Omental fat pad (tissue), 3 donors: ENCODE measurements at regions not wholly inside any gene's neighbourhood (a gene's known extent, or its start where the extent isn't known, plus 50 kb on each side); places are given as distances from the start of the nearest gene placed in this dataset.

Experiments used
- ATAC-seq: fragments of 150-250 bp; one replicate; pipeline ENCODE4 v1.9.1; 2016; ENCODE audit warnings: mild to moderate bottlenecking, moderate library complexity; ENCODE audit not compliant: low FRiP score
- DNase-seq: peaks from one replicate; pipeline ENCODE4 v3.0.0-alpha.2; 2019; ENCODE audit warnings: low spot score
- TF ChIP-seq, protein P1 (sequence below), 3 donors: fragments of 450-650 bp; IDR thresholded peaks; one replicate each; pipeline ENCODE4 v1.5.1; 2016 to 2017; ENCODE audit warnings: antibody characterized with exemption in 3 of 3, mild to moderate bottlenecking in 3 of 3, moderate library complexity in 2 of 3

GRCh38 chr2:57617318-57617717 lies 429.3 kb upstream of the VRK2 start:
- TF ChIP-seq, protein P1, sequence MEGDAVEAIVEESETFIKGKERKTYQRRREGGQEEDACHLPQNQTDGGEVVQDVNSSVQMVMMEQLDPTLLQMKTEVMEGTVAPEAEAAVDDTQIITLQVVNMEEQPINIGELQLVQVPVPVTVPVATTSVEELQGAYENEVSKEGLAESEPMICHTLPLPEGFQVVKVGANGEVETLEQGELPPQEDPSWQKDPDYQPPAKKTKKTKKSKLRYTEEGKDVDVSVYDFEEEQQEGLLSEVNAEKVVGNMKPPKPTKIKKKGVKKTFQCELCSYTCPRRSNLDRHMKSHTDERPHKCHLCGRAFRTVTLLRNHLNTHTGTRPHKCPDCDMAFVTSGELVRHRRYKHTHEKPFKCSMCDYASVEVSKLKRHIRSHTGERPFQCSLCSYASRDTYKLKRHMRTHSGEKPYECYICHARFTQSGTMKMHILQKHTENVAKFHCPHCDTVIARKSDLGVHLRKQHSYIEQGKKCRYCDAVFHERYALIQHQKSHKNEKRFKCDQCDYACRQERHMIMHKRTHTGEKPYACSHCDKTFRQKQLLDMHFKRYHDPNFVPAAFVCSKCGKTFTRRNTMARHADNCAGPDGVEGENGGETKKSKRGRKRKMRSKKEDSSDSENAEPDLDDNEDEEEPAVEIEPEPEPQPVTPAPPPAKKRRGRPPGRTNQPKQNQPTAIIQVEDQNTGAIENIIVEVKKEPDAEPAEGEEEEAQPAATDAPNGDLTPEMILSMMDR (IDR thresholded peaks at IDR 0.05) = no peak
- DNase-seq (no peak), ATAC-seq (no peak)

DNA sequence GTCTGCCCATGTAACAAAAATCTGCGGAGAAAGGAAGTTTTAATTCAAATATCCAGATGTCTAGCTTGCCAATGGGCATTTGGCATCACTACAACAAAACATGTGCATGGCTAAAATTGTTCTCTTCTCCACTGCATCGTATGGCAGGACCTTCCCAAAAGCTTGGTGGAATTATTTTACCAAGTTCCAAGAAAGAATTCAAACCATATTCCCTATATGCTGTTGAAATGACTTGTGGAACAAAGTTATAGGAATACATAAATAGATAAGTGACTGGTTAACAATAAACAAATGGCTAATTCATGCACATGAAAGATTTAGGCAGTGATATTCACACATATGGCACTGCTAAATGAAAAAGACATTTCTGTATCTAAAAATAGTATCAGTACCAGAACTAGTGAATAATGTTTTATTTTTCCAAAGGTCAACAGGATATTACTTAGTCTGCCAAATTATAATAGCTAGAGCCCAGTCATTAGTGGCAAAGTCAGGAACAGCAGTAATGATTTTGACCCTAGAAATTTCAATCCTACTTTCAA lies 425.4 kb upstream of the VRK2 start:
- TF ChIP-seq, protein P1 (IDR thresholded peaks at IDR 0.05) = no peak
- DNase-seq = no peak
- ATAC-seq = no peak

DNA sequence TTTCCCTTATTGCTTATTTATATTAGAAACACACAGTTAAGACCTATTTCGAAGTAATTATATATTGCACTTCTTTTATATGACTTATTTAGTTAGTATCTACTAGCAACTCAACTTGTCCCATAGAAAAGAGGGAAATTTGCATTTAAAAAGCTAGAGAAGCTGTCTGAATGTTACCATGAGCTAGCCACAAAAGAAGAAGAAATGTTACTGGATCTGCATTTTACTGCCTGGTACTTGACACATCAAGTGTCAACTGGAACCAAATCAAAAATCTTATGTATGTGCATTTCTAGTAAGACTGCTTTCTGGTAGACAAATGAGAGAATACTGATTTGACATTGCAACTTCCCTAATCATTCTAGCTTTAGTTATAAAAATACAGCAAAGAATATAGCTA lies 424.6 kb upstream of the VRK2 start:
- no peak for ATAC-seq
- no peak for DNase-seq
- TF ChIP-seq, protein P1 (IDR thresholded peaks at IDR 0.05) = no peak

DNA sequence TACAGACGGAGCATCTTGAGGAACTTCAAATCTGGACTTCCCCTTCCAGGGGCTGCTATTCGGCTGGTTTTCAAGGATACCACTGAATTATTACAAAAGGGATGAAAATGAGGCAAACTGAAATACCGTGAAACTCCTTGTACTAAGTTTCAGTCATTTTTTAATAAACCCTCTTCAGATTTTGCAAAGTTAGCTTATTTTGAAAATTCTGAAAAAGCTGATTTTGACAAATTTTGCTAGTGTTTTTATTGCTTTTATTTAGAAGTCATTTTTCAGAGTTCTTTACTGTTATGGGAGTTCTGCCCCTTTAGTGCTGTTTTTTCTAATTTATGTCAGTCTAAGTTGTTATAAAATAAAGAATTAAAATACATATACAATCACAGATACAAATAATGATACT lies 390.4 kb upstream of the VRK2 start:
- TF ChIP-seq, protein P1 (IDR thresholded peaks at IDR 0.05) = no peak
- no peak for ATAC-seq
- DNase-seq = no peak

DNA sequence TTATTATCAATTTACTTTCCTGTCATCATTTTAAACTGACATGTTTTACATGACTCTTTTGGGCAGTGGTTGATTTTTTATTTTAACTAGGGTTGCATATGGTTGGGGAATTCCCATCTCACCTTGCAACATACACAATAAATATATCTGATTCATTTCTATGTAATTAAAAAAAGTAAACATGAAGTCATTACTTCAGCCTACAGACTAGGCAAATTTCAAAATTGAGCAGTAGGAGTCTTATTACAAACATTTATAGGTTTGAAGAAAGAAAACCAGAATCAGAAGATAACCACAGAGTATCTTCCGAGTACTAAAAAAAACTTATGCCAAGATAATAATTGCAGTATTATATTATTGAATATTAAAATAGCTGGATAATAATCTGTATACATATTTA lies 377.0 kb upstream of the VRK2 start:
- DNase-seq = no peak
- TF ChIP-seq, protein P1 (IDR thresholded peaks at IDR 0.05) = no peak
- no peak for ATAC-seq

DNA sequence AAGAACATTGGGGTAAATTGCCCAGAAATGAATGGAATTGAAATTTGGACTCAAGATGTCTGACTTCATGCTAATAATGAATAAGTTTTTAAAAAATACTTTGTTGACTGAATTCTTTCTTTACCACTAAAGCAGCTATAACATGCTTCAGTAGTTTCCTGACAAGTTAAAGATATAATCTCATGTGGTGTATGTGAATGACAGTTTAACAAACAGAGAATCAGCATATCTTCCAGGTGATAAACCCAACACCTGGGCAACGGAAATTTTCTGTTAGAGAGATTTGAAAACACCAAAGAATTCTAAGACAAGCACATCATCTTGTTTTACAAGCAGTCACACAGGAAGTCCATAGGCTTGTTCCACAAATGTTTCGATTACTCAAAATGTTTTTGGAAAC lies 372.6 kb upstream of the VRK2 start:
- TF ChIP-seq, protein P1 (IDR thresholded peaks at IDR 0.05) = no peak
- no peak for ATAC-seq
- DNase-seq = no peak

DNA sequence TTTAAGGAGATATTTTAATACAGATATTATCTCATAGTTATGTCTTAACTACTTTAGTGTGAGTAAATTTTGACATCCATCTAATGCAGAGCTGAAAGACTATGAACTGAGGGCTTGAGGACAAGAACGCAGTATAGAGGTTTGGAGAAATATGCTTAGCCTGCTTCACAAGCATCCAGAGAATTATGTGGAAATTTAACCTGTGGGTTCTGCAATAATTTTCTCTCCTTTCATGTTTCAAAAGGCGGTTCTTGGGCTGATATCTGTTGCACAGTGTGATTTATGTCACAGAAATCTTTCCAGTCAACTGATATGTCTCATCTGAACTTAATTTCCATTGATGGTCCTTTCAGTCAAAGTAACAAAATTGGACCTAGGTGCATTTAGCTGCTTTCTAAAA lies 371.9 kb upstream of the VRK2 start:
- ATAC-seq = no peak
- TF ChIP-seq, protein P1 (IDR thresholded peaks at IDR 0.05) = no peak
- DNase-seq = no peak
